Hypothalamus (tissue), 51 donors: ENCODE measurements at regions not wholly inside any gene's neighbourhood (a gene's known extent, or its start where the extent isn't known, plus 50 kb on each side); places are given as distances from the start of the nearest gene placed in this dataset.

ENCODE experiments used
- DNase-seq, 51 donors: peaks; one replicate each; lab custom pipeline; 2025; lab: John Stamatoyannopoulos, UW

DNA sequence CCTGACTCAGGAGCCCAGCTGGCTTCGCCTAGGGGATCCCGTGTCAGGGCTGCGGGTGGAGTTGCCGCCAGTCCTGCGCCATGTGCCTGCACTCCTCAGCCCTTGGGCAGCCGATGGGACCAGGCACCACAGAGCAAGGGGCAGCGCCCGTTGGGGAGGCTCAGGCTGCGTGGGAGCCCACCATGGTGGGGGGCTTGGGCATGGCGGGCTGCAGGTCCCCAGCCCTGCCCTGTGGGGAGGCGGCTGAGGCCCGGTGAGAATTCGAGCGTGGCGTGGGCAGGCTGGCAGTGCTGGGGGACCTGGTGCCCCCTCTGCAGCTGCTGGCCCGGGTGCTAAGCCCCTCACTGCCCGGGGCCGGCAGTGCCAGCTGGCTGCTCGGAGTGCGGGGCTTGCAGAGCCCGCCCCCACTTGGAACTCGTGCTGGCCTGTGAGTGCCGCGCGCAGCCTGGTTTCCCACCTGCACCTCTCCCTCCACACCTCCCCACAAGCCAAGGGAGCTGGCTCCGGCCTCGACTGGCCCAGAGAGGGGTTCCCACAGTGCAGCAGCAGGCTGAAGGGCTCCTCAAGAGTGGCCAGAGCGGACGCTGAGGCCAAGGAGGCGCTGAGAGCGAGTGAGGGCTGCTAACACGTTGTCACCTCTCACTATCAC, 135.1 kb upstream of the SEL1L start:
- peak in 1 of 51 donors; percentile 1 for DNase-seq

DNA sequence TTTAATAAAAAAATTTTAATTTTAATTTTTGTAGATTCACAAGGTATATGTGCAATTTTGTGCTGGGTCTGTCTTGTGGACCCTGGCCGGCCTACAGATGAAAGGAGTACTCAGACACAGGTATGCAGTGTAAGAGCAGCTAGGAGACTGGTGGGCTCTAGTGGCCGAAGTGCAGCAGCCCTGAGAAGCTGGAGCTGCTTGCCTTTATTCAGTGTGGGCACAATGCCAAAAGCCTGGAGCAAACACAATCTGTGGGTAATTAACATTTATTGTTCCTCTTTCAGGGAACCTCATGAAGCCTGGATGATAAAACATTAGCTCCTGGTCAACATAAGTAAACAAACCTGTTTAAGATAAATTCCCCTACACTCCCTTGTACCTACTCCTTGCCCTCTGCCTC, 135.7 kb upstream of the SEL1L start:
- no peak for DNase-seq

DNA sequence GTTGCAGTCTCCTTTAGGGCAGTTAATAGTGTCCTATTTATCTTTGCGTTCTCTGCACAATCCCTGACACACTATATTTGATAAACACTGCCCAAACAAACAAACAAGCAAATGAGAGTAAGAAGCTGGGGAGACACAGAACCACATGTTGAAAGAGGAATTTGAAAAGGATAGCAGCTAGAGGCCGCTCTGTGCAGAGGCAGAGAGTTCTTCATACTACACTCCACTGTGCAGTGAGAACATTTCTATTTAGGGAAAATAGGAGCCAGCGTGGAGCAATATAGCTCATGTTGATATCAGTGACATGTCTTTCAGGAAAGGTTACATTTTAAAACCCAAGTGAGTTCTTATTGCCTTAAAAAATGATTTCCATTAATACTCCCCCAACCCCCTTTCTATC, 140.3 kb upstream of the SEL1L start:
- no peak for DNase-seq

DNA sequence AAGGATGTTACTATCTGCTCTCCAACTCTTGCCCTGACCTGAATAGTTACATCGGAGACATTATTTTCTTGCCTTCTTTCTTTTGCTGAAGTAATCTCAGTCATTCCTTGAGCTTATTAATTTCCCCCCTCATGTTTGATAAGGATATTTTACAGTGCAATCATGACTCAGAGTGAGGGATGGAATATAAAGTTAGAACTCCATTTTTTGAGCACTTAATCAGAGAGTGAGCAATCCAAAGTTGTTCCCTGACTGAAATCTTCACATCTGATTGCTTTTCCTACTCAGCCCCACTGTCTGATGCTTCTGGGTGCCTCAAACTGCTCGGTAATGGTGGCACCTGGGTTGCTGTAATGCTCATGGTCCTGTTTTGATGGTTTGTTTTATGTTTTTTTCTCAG, 142.7 kb upstream of the SEL1L start:
- DNase-seq, result no peak

DNA sequence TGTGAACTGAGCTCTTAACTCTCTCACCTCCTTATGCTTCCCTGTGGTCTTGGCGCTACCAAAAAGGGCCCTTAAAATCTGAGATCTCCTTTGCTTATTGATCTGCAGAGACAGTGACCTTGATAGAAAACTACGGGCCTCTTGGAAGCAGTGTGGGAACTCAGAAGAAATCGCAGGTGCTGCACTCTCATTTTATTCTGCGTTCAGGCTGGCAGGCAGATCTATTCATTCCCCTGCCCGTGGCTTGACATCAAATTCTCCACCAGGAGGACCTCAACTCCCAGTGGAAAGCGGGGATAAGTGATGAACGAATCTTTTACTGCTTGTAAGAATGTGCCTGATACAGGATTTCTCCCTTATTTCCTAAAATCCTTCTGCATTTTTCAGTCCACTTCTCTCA, 143.2 kb upstream of the SEL1L start:
- DNase-seq, result no peak

DNA sequence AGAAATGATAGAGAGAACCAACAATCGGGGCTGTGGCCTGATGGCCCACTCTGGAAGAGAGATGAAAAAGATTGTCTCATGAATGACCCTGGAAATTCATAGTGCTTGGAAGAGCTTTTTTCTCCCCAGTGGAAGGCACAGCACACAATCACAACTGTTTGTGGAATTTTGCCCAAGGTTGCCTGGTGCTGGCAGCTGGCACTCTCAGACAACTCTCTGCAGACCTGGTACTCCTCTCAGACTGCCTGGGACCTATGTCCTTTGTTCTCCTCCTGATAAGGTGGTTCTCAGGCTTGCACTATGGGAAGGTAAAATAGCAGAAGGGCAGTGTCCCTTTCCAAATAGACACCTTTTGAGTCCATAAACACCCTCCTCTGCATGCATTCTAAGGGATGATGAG, 144.1 kb upstream of the SEL1L start:
- no peak for DNase-seq

DNA sequence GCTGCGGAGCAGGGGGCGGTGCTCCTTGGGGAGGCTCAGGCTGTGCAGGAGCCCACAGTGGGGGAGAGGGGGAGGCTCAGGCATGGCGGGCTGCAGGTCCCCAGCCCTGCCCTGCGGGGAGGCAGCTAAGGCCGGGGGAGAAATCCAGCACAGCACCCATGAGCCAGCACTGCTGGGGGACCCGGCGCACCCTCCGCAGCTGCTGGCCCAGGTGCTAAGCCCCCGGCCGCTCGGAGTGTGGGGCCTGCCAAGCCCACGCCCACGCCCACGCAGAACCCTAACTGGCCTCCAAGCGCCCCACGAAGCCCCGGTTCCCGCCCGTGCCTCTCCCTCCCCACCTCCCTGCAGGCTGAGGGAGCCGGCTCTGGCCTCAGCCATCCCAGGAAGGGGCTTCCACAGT, 145.6 kb upstream of the SEL1L start:
- DNase-seq, result no peak

DNA sequence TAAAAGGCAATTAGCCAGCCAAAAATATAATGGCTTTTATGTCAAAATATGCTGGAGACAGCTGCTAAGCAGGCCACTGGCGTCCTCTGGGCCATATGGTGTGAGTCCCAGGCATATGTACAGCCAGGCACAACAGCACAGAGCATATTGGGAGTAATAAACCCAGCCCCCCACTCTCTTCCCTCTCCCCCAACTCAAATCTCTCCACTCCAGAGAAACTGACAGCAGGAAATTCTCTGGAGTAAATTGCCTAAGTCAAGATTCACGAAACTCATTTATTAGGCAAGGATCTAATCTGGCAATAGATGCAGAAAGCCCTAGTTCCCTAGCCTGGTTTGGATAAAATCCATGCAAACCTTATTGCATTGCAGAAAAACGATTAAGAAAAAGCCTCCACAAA, 147.9 kb upstream of the SEL1L start:
- no peak for DNase-seq

DNA sequence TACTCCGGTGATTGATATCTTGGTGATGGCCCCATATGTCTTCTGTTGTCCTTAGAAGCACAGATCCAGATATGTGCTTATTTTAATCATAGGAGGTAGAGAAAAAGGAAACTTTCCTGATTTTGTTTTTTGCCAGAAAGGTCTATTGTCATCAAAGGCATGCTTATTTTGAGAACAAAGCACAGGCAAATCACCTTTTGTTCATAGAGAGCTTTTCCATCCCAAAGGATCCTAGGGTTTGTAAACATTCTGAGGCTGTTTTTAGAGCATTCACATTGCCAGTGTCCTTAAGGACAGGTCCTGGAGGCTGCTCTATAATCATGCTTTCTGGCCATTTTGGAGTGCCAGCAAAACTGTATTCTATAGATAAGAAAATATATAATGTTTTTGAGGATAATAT, 148.5 kb upstream of the SEL1L start:
- DNase-seq, result no peak

DNA sequence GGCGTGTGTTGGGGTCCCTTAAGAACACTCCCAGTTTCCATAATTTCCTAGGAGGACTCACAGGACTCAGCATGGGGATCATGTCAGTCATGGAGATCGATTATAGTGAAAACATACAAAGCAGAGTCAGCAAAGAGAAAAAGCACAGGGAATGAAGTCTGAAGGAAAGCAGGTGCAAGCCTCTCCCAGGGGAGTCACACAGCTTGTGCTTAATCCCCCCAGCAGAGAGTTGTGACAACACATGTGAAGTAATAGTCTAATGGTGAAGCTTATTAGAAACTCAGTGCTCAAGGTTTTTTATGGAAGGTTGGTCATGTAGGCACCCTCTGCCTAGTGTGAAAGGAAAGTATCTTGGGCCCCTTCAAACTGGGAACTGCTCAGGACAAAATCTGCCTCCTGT, 149.0 kb upstream of the SEL1L start:
- no peak for DNase-seq

DNA sequence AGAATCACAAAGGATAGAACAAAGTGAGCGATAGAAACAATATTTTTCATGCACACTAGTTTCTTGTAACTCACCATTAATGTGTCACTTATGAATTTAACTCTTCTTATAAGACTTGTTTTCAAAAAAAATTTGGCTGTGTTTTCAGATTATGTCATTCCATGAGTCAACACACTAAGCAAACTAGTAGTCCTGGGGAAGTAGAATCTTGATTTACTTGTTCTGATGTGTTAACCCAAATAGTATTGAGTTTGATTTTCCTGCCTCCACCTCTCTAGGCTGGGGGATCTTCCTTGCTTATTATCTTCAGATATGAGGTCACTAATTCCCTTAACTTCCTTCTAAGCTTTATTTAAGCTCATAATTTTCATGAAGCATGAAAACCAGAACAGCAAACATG, 151.0 kb upstream of the SEL1L start:
- DNase-seq, result no peak

DNA sequence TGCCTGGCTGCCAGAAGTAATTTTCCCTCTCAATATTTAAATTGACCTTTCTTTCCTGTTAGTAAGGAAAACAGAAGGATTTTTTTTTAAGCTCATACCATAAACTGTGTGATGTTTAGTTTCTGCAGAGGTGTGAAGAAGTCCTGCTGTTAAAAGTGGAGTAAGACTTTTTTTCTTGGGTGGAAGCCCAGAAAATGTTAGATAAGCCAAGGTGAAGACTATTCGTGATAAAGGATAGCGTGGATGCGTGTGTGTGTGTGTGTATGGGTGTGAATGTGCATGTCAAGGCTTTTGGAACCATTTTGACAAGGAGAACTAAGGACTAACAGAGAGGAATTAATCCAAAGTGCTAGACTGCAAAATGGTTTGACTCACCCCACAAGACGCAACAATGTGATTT, 152.9 kb upstream of the SEL1L start:
- no peak for DNase-seq

DNA sequence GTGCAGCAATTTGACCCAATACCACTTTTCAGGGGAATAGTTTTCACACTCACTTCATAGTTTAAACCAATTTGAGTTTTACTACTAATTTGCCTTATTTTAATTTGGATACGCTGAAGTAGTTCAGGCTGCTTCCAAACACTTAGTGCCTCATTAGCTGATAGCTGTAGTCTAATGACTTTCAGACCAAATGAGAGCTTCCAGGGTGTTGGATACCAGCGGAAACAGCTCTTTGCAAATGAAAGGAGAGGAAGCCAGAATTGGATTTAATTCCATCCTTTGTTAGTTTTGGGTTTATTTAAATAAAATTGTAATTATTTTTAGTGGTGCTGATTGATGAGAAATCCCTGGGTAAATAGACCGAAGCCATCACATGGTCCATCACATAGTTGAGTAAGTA, 158.3 kb upstream of the SEL1L start:
- no peak for DNase-seq

DNA sequence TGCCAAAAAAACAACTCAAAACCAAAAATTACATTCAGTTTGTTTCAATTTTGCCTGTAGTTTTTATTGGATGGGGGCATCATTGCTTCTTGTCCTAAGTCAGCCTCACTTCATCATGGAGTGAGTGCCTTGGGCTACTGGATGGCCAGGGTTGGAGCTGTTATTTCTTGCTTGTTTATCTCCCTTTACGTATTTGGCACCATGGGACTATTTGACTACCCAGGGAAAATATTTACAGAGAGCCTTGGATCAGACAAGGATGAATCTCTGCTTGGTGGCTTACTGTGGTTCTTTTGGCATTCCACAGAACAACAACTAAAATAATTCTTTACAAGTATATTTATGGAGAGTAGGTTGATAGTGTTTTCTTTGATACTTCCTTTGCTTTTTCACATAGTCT, 160.8 kb upstream of the SEL1L start:
- no peak for DNase-seq

DNA sequence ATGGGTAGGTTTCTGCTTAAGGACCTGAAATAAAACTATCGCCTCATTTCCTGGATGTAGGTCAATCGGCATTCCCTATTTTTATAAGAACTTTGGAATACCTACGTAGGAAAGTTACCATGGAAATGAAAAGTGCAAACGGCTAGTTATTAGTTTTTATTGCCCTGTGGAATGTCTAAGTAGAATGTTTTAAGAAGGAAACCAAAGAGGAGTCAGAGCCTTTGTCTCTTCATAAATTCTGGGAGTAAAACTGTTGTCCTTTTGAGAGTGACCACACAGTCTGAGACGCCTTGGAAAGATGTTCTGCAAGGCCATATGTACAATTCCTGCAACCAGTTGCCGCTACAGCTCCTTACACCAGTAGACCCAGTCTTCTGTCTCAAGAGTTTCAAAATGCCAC, 176.0 kb upstream of the SEL1L start:
- DNase-seq, result no peak

DNA sequence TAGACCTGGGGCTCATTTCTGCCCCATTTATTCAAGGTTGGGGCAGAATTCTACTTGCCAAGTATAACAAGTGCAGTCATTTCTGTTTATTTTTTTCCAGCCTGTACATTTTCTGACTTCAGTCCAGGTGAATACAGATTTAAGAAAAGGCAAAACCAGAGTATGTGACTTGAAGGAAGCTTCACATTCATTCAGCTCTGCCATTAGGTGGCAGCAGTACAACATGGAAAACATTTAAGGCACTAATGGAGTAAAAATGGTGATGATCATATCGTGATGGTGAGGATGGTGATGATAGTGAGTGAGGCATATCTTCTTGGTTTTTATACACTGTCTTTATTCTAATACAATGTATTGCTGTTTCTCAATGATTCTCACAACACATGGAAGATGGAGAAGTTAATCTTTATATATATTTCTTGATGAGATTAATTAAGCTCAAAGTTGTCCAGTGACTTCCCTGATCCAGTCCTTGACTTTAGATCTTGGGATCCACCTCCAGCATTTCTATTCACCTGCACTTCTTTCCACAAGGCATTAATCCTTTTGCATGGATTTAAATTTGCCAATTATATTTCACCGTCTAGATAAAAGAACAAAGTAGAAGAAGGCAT, 176.7 kb upstream of the SEL1L start:
- DNase-seq, result peak in 16 of 51 donors; percentile 0 to 36 (median 3)

DNA sequence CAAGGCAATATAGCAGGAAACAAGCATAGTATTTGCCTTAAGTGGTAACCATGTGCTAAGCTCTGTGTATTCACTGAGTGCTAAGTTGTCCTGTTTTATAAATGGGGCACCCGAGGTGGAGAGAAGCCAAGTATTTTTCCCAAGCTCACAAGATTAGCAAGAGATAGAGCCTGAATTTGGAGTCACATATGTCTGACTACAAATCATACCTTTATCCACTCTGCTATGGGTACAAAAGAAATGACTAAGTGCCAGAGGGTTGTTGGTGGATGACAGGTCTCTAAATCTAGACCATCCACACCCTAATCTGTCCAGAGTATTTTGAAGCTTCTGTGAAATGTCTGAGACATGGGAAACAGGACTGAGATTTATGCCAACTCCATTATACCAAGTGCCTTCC, 182.1 kb upstream of the SEL1L start:
- no peak for DNase-seq

DNA sequence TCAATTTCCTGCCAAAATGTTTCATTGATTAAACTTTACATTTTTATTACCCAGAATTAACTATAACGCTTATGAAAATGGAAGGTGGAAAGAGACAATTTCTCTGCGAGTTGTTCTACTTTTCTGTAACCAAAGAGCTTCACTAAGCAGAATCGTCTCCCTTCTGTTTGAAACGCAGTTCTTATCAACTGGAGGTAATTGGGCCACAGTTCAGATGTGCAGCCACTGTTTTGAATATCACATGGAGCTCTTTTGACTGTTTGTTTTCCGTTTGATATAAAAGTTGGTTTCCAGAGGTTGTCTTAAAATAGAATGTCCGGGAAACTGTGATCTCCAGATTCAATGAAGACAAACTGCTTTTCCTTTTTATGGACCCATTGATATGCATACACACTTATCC, 183.3 kb upstream of the SEL1L start:
- DNase-seq, result no peak

DNA sequence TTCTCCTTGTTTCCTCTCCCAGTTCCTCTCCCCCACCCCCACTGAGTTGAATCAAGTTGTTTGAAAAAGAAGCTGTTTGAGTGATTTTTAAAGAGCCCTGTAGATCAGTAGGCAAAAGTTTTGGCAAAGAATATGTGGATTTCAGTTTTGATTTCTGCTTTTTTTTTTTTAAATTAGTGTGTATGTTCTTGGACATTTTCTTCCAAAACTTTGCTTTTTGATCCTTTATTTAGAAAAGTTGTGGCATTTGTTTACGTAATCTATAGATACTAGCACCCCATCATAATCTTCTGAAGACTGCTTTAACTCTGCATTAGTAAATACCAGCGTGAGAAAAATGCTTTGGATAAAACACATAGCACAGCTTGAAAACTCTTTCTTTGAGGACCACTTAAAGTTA, 190.3 kb upstream of the SEL1L start:
- no peak for DNase-seq

DNA sequence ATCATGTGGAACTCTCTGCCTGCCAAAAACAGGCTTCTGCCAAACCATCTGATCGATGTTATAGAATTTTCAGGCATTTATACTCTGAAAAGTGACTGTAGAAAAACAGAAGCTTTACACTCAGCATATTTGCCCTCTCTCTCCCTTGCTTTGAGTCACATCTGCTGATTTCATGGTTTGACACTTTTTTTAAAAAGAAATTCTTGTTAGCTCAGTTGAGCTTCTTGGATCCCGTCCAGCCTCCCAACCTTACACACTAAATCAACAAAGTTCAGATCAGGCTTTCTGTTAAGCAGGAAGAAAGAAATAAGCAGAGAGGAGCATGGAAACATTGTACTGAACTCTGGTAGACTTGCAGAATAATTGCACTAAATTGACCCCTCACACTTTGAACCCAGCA, 193.6 kb upstream of the SEL1L start:
- no peak for DNase-seq

DNA sequence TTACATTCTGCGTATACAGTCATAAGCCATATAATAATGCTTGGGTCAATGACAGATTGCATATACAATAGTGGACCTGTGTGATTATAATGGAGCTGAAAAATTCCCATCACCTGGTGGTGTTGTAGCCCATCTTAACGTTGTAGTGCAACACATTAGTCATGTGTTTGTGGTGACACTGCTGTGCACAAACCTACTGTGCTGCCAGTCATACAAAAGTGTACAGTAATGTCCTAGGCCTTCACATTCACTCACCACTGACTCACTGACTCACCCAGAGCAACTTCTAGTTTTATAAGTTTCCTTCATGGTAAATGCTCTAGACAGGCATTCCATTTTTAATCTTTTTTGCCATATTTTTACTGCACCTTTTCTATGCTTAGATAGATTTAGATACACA, 194.8 kb upstream of the SEL1L start:
- DNase-seq, result no peak

DNA sequence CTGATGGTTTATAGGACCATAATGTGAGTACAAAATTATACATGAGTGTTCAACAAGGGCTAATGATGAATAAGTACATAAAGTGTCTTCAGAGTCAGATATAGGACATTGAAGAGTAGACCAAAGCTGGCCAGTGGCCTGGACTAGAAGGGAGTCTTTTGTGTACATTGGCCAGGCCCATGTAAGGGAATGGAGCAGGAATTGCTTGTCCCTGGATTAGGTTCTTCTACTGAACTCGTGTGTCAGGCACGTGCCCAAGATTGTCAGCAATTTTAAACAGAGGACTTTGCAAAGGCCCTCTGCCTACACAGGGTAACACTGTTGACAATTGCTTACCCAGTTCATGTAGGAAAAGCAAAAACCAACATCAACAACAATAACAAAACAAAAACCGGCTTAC, 196.0 kb upstream of the SEL1L start:
- DNase-seq, result no peak

DNA sequence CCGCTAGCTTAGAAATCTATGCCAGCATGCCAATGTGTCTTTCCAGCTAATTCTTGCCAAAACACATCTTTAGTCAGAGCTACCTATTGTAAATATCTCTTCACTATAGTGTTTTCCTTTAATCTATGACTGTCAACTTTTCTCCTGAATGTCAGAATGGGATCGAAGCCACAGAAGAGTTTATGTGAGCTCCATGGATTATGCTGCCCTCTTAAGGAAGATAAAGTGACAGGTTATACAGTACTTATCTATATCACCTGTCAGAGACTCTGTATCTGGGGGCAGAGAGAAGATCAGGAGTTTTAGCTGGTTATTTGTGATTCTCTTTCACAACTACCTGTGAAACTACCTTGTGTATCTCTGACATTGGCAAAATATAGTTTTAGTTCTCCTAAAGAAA, 204.3 kb upstream of the SEL1L start:
- DNase-seq, result no peak
